IMR-90 (cell line): ENCODE measurements at regions not wholly inside any gene's neighbourhood (a gene's known extent, or its start where the extent isn't known, plus 50 kb on each side); places are given as distances from the start of the nearest gene placed in this dataset.

Source experiments
- ATAC-seq: fragments of 200-7000 bp; cut with Tn5 transposase; 2 replicates; pipeline ENCODE4 v1.9.1; 2020; ENCODE audit warnings: low read depth, mild to moderate bottlenecking, moderate library complexity
- BruUV-seq: library from RNA; stranded (reverse); fragments of 400-500 nt; replicated peaks from 2 replicates; lab custom pipeline; 2021; lab: Mats Ljungman, UMichigan
- CTCF ChIA-PET: fragments of 300-600 bp; formaldehyde crosslinking; extraction: SDS; loops from one replicate; lab custom pipeline; 2021; ENCODE audit warnings: antibody characterized with exemption; lab: Yijun Ruan, JAX
- POLR2A ChIA-PET: fragments of 300-600 bp; sonication (Branson Sonifier 250); formaldehyde crosslinking; loops from one replicate; lab custom pipeline; 2022; ENCODE audit warnings: antibody characterized with exemption; ENCODE audit not compliant: unreplicated experiment; lab: Charles Lee
- DNase-seq: peaks from one replicate; pipeline ENCODE4 v3.0.0; 2013
- H2AFZ ChIP-seq: replicated peaks from 2 replicates; pipeline ENCODE3; 2013; ENCODE audit warnings: low read length, mild to moderate bottlenecking; ENCODE audit not compliant: poor library complexity
- H2AK5ac ChIP-seq: 2 replicates; pipeline ENCODE4 v1.6.1; 2013; ENCODE audit warnings: low read depth, low read length, inconsistent platforms
- H2AK9ac ChIP-seq: replicated peaks from 2 replicates; pipeline ENCODE3; 2013; ENCODE audit warnings: mild to moderate bottlenecking, low read depth, low read length, moderate library complexity; ENCODE audit not compliant: poor library complexity
- H2BK120ac ChIP-seq: 2 replicates; pipeline ENCODE4 v1.6.1; 2013; ENCODE audit warnings: low read depth, low read length, inconsistent platforms
- H2BK15ac ChIP-seq: 3 replicates; pipeline ENCODE4 v1.6.1; 2013; ENCODE audit warnings: low read depth, low read length, inconsistent platforms
- H2BK20ac ChIP-seq: 2 replicates; pipeline ENCODE4 v1.6.1; 2013; ENCODE audit warnings: low read depth, mild to moderate bottlenecking, inconsistent platforms, low read length, moderate library complexity
- H2BK5ac ChIP-seq: 2 replicates; pipeline ENCODE4 v1.6.1; 2013; ENCODE audit warnings: mild to moderate bottlenecking, low read depth, low read length, inconsistent platforms; ENCODE audit not compliant: poor library complexity, severe bottlenecking
- H3K14ac ChIP-seq: replicated peaks from 2 replicates; pipeline ENCODE4 v1.6.1; 2013; ENCODE audit warnings: low read depth, low read length, inconsistent platforms
- H3K18ac ChIP-seq: 2 replicates; pipeline ENCODE4 v1.6.1; 2013; ENCODE audit warnings: low read depth, low read length, control low read depth
- H3K23ac ChIP-seq: 2 replicates; pipeline ENCODE4 v1.6.1; 2013; ENCODE audit warnings: low read depth, low read length, inconsistent platforms
- H3K27ac ChIP-seq: 2 replicates; pipeline ENCODE4 v1.5.1; 2013; ENCODE audit warnings: mild to moderate bottlenecking, control low read depth, low read length; ENCODE audit not compliant: insufficient read depth
- H3K27me3 ChIP-seq: 2 replicates; pipeline ENCODE4 v1.6.1; 2013; ENCODE audit warnings: low read length; ENCODE audit not compliant: control insufficient read depth, insufficient read depth
- H3K36me3 ChIP-seq: 2 replicates; pipeline ENCODE4 v1.6.1; 2013; ENCODE audit warnings: low read length, mixed read lengths; ENCODE audit not compliant: control insufficient read depth, insufficient read depth
- H3K4ac ChIP-seq: 2 replicates; pipeline ENCODE4 v1.6.1; 2013; ENCODE audit warnings: low read depth, low read length, inconsistent platforms
- H3K4me1 ChIP-seq: 2 replicates; pipeline ENCODE4 v1.6.1; 2013; ENCODE audit warnings: low read length, mixed read lengths; ENCODE audit not compliant: control insufficient read depth, insufficient read depth
- H3K4me2 ChIP-seq: 2 replicates; pipeline ENCODE4 v1.6.1; 2013; ENCODE audit warnings: low read depth, mild to moderate bottlenecking, control low read depth, low read length, moderate library complexity
- H3K4me3 ChIP-seq: 2 replicates; pipeline ENCODE4 v1.5.1; 2013; ENCODE audit warnings: low read depth, mild to moderate bottlenecking, control low read depth, low read length, moderate library complexity; ENCODE audit not compliant: insufficient read depth
- H3K56ac ChIP-seq: 2 replicates; pipeline ENCODE4 v1.6.1; 2013; ENCODE audit warnings: low read length, inconsistent platforms; ENCODE audit not compliant: insufficient read depth; ENCODE audit errors: extremely low read depth
- H3K79me1 ChIP-seq, 2 experiments: 2 replicates each; pipeline ENCODE4 v1.6.1; 2013; ENCODE audit warnings: low read length in 2 of 2, inconsistent platforms in 1 of 2, low read depth in 1 of 2
- H3K9ac ChIP-seq: 2 replicates; pipeline ENCODE4 v1.6.1; 2013; ENCODE audit warnings: low read depth, low read length, control low read depth
- H3K9me1 ChIP-seq: 2 replicates; pipeline ENCODE4 v1.6.1; 2013; ENCODE audit warnings: low read length, inconsistent platforms; ENCODE audit not compliant: insufficient read depth
- H3K9me3 ChIP-seq: 2 replicates; pipeline ENCODE4 v1.6.1; 2013; ENCODE audit warnings: low read length; ENCODE audit not compliant: control insufficient read depth, insufficient read depth
- H4K20me1 ChIP-seq: 2 replicates; pipeline ENCODE4 v1.6.1; 2013; ENCODE audit warnings: low read length, inconsistent platforms; ENCODE audit not compliant: insufficient read depth
- H4K5ac ChIP-seq: 2 replicates; pipeline ENCODE4 v1.6.1; 2013; ENCODE audit warnings: mild to moderate bottlenecking, low read depth, low read length, control low read depth
- H4K8ac ChIP-seq, 2 experiments: 2 replicates each; pipeline ENCODE4 v1.6.1; 2013; ENCODE audit warnings: low read depth in 2 of 2, low read length in 2 of 2, control low read depth in 1 of 2, inconsistent platforms in 1 of 2
- H4K91ac ChIP-seq: 2 replicates; pipeline ENCODE4 v1.6.1; 2013; ENCODE audit warnings: low read depth, low read length, inconsistent platforms; ENCODE audit not compliant: insufficient read depth
- CEBPB ChIP-seq: IDR thresholded peaks from 2 replicates; pipeline ENCODE4 v1.6.1; 2012; ENCODE audit warnings: low read depth, low read length, improper control_type of control experiment
- CTCF ChIP-seq: conservative IDR thresholded peaks from 2 replicates; pipeline ENCODE4 v1.5.1; 2012; ENCODE audit warnings: mild to moderate bottlenecking, low read depth, low read length, improper control_type of control experiment
- ELK1 ChIP-seq: fragments of 150-350 bp; IDR thresholded peaks from 2 replicates; pipeline ENCODE4 v1.6.1; 2016; ENCODE audit warnings: low read depth, mild to moderate bottlenecking, low read length, moderate library complexity, borderline replicate concordance
- MAZ ChIP-seq: IDR thresholded peaks from 2 replicates; pipeline ENCODE4 v1.6.1; 2012; ENCODE audit warnings: low read depth, mild to moderate bottlenecking, low read length, improper control_type of control experiment, moderate library complexity, borderline replicate concordance
- MXI1 ChIP-seq: IDR thresholded peaks from 2 replicates; pipeline ENCODE4 v1.6.1; 2012; ENCODE audit warnings: low read depth, mild to moderate bottlenecking, low read length, moderate library complexity, borderline replicate concordance
- NFE2L2 ChIP-seq: fragments of 150-350 bp; IDR thresholded peaks from 2 replicates; pipeline ENCODE4 v1.6.1; 2016; ENCODE audit warnings: low read depth, mild to moderate bottlenecking, low read length
- RAD21 ChIP-seq: IDR thresholded peaks from 2 replicates; pipeline ENCODE4 v1.6.1; 2012; ENCODE audit warnings: low read length, improper control_type of control experiment
- RCOR1 ChIP-seq: IDR thresholded peaks from 2 replicates; pipeline ENCODE4 v1.6.1; 2012; ENCODE audit warnings: mild to moderate bottlenecking, low read length, improper control_type of control experiment; ENCODE audit not compliant: insufficient replicate concordance
- RFX5 ChIP-seq: IDR thresholded peaks from 2 replicates; pipeline ENCODE4 v1.8.0; 2012; ENCODE audit warnings: low read depth, mild to moderate bottlenecking, low read length, moderate library complexity
- SMC3 ChIP-seq: fragments of 150-350 bp; IDR thresholded peaks from 2 replicates; pipeline ENCODE4 v1.6.1; 2016; ENCODE audit warnings: low read depth, mild to moderate bottlenecking, antibody characterized with exemption, low read length, moderate library complexity
- WGBS, 2 experiments: methylation state at CpG; one replicate each; pipeline versions ENCODE4 v1.1.5 to v1.1.7; 2013; ENCODE audit warnings: missing lambda C conversion rate in 2 of 2; ENCODE audit not compliant: insufficient read length in 1 of 2; ENCODE audit errors: extremely low coverage in 2 of 2; 5-methylcytosine and 5-hydroxymethylcytosine counted together
- dilution Hi-C: fragments of 300-500 bp; cut with HindIII; formaldehyde crosslinking; loops from one replicate; pipeline ENCODE4 v1.14.3; 2018; ENCODE audit warnings: low sequenced_read_pairs; ENCODE audit not compliant: unreplicated experiment
- in situ Hi-C: fragments of 300-500 bp; cut with MboI; formaldehyde crosslinking; loops from 3 replicates; pipeline ENCODE4 v1.14.3; 2019; ENCODE audit warnings: low sequenced_read_pairs, inconsistent platforms, mixed read lengths
- intact Hi-C: fragments of 100-400 bp; cut with micrococcal nuclease; formaldehyde crosslinking; loops from 2 replicates; pipeline ENCODE4 v1.10.0; 2022

GRCh38 chr2:12194968-12195367 is 448.5 kb downstream of the LPIN1 start:
- Histone ChIP-seq H3K4me3 (no peak overlapping the region), H3K27ac (no peak overlapping the region), H3K9me1 (no peaks in the 10 kb centered on the region), H3K23ac (no peak overlapping the region), H2BK5ac (no peak overlapping the region), H3K56ac (no peak overlapping the region), H2BK20ac (no peak overlapping the region), H3K9me3 (no peaks in the 10 kb centered on the region; the same call in 1 of the 2 replicates), H4K91ac (no peak overlapping the region), H4K5ac (no peak overlapping the region), H2AK5ac (no peak overlapping the region), H3K9ac (no peak overlapping the region), H3K36me3 (no peaks in the 10 kb centered on the region), H2AFZ (no peak overlapping the region), H3K27me3 (no peaks in the 10 kb centered on the region), H3K14ac (no peak overlapping the region), H3K18ac (no peak overlapping the region), H4K20me1 (no peaks in the 10 kb centered on the region), H3K4me2 (no peak overlapping the region), H4K8ac (no peak overlapping the region), H2BK120ac (no peak overlapping the region), H3K79me1 (no peaks in the 10 kb centered on the region), H3K4ac (no peak overlapping the region), H2BK15ac (no peak overlapping the region), H2AK9ac (no peak overlapping the region), H3K4me1 (no peaks in the 10 kb centered on the region)
- ChIA-PET CTCF (no interaction called here), POLR2A (interaction anchor here (0.6 kb wide), 1 partner anchor 88 kb away, joined by 3 read pairs; no protein-coding TSS in a partner anchor)
- in situ Hi-C loops = no loop called here
- no peak for ATAC-seq
- no peak for DNase-seq
- dilution Hi-C loops = no loop called here
- intact Hi-C loops = no loop called here
- TF ChIP-seq RAD21 (no peak), MAZ (no peak), ELK1 (no peak), RCOR1 (no peak), CTCF (no peak), RFX5 (no peak), MXI1 (no peak), CEBPB (no peak), SMC3 (no peak), NFE2L2 (no peak)
- no CpG with 5 or more reads among the region's 1 CpG for WGBS, 2 experiments
- no TSS peak for BruUV-seq
